HUES48 (cell line): ENCODE measurements at regions not wholly inside any gene's neighbourhood (a gene's known extent, or its start where the extent isn't known, plus 50 kb on each side); places are given as distances from the start of the nearest gene placed in this dataset.

Experiments used
- H3K27ac ChIP-seq: one replicate; pipeline ENCODE4 v1.7.0; 2013; ENCODE audit warnings: low read depth, low read length, inconsistent platforms
- H3K27me3 ChIP-seq: 2 replicates; pipeline ENCODE4 v1.6.1; 2013; ENCODE audit warnings: mild to moderate bottlenecking, low read length; ENCODE audit not compliant: control insufficient read depth, insufficient read depth
- H3K36me3 ChIP-seq: 2 replicates; pipeline ENCODE4 v1.6.1; 2013; ENCODE audit warnings: low read length; ENCODE audit not compliant: control insufficient read depth, insufficient read depth
- H3K4me1 ChIP-seq: 2 replicates; pipeline ENCODE4 v1.6.1; 2013; ENCODE audit warnings: mild to moderate bottlenecking, low read length; ENCODE audit not compliant: control insufficient read depth, insufficient read depth
- H3K4me3 ChIP-seq: 2 replicates; pipeline ENCODE4 v1.5.1; 2013; ENCODE audit warnings: mild to moderate bottlenecking, low read depth, low read length
- H3K9ac ChIP-seq: 2 replicates; pipeline ENCODE4 v1.6.1; 2013; ENCODE audit warnings: mild to moderate bottlenecking, low read depth, low read length, moderate library complexity
- H3K9me3 ChIP-seq: 2 replicates; pipeline ENCODE4 v1.6.1; 2013; ENCODE audit warnings: low read length; ENCODE audit not compliant: control insufficient read depth, insufficient read depth

DNA sequence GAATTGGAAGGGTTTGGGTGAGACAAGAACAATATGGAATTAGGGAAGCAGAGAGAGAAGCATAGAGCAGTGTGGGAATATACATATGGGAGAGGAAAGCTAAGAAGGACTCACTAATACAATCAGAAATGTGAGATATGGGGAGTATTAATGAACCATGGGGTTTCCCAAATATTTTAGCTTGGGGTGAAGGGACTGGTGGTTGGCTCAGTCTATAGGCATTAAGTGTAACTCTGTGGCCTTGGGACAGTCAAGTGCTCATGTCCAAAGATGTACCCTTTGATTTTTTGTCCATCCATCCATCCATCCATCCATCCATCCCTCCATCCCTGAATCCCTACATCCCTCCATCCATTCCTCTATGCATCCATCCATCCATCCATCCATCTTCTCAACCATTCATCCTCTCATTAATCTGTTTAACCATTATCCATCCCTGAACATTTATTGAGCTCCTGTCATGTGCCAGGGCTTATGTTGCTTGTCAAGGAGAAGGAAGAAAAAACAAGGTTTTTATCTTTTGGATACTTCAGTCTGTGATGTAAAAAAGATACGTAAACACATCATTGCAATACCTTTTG lies 263.4 kb upstream of the CHD6 start:
- Histone ChIP-seq H3K4me3 (no peak overlapping the region), H3K27ac (no peak overlapping the region), H3K36me3 (no peaks in the 10 kb centered on the region), H3K9ac (no peak overlapping the region), H3K9me3 (no peaks in the 10 kb centered on the region), H3K27me3 (no peaks in the 10 kb centered on the region), H3K4me1 (0 out of 2 replicates have a peak, but pooled peaks cover 3% of the 10 kb centered on the region)

DNA sequence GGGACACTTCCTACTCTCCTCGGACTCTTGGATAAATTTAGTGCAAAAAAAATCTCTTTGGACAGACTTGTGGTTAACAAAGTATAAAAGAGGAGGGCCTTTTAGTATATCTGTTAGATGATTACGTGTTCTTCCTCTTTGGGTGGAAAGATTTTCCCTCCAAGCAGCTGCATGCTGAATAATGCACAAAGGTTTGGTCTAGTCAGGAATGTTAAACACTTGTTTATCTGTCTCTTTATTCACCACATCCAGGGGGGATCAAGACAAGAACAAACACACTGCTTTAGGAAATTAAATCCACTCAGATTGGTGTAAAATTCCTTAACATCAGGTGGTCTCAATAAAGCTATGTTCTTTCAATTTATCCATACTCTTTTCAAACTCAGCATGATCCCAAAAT lies 260.9 kb upstream of the CHD6 start:
- H3K9ac ChIP-seq: no peak overlapping the region
- no peaks in the 10 kb centered on the region for H3K9me3 ChIP-seq
- H3K36me3 ChIP-seq: no peaks in the 10 kb centered on the region
- H3K4me3 ChIP-seq: no peak overlapping the region
- H3K27ac ChIP-seq: no peak overlapping the region
- H3K27me3 ChIP-seq: no peaks in the 10 kb centered on the region
- H3K4me1 ChIP-seq: 0 out of 2 replicates have a peak, but pooled peaks cover 3% of the 10 kb centered on the region

- Histone ChIP-seq H3K36me3 (no peaks in the 10 kb centered on the region), H3K27ac (no peak overlapping the region), H3K9me3 (no peaks in the 10 kb centered on the region), H3K4me3 (no peak overlapping the region), H3K9ac (no peak overlapping the region), H3K27me3 (no peaks in the 10 kb centered on the region), H3K4me1 (0 out of 2 replicates have a peak, but pooled peaks cover 3% of the 10 kb centered on the region)
Measured at GRCh38 chr20:41877911-41878310, 259.7 kb upstream of the CHD6 start.

DNA sequence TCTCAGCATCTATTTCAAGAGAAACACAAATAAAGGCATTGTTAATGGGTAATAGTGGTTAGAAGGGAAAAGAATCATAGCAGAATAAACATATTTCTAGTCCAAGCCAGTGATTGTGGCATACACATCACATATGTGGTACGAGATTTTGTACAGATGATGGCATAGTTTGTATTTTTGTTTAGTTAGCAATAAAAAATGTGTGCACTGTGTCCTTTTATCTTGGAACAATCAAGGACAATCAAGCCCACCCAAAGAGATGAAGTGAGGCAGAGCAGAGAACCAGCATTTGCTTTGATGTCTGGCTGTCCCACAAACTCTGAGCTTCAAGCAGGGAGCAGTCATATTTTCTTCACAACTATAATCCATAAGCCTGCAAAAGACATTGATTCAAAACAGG lies 256.5 kb upstream of the CHD6 start:
- Histone ChIP-seq H3K27me3 (no peaks in the 10 kb centered on the region), H3K9me3 (0 out of 2 replicates have a peak, but pooled peaks cover under 1% of the 10 kb centered on the region), H3K27ac (no peak overlapping the region), H3K36me3 (no peaks in the 10 kb centered on the region), H3K9ac (no peak overlapping the region), H3K4me3 (no peak overlapping the region), H3K4me1 (0 out of 2 replicates have a peak, but pooled peaks cover 3% of the 10 kb centered on the region)

DNA sequence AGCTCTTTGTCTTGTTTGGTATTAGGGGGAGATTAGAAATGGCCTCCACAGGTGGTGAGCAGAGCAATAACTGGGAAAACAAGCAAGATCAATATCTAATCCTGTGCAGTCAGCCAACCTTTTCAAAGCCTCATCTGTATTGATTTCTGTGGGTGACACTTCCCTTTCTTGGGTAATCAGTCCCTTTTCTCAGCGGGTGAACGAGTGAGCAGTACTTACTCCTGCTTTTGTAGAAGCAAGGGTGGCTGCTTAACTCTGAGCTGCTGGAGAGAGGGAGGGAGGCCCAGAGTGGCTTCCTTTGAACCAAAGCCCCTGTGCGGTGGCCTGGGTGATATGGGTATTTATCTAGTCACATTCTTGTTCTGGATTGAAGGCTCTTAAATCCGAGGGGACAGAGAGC lies 254.8 kb upstream of the CHD6 start:
- no peaks in the 10 kb centered on the region for H3K4me1 ChIP-seq
- no peak overlapping the region for H3K27ac ChIP-seq
- H3K4me3 ChIP-seq: no peak overlapping the region
- no peak overlapping the region for H3K9ac ChIP-seq
- no peaks in the 10 kb centered on the region for H3K36me3 ChIP-seq
- H3K9me3 ChIP-seq: peaks cover 13% of the 10 kb centered on the region
- H3K27me3 ChIP-seq: no peaks in the 10 kb centered on the region

- H3K9ac ChIP-seq: no peak overlapping the region
Measured at GRCh38 chr20:41870869-41871462, 252.8 kb upstream of the CHD6 start.

GRCh38 chr20:41869261-41869660 lies 251.1 kb upstream of the CHD6 start:
- no peak overlapping the region for H3K27ac ChIP-seq
- no peak overlapping the region for H3K4me3 ChIP-seq
- no peaks in the 10 kb centered on the region for H3K36me3 ChIP-seq
- H3K9me3 ChIP-seq: peaks cover 15% of the 10 kb centered on the region
- H3K9ac ChIP-seq: no peak overlapping the region
- no peaks in the 10 kb centered on the region for H3K4me1 ChIP-seq
- H3K27me3 ChIP-seq: no peaks in the 10 kb centered on the region

More at GRCh38 chr20:41870869-41871462, 252.8 kb upstream of the CHD6 start:
- no peaks in the 10 kb centered on the region for H3K27me3 ChIP-seq
- H3K4me3 ChIP-seq: no peak overlapping the region
- no peaks in the 10 kb centered on the region for H3K36me3 ChIP-seq
- H3K4me1 ChIP-seq: no peaks in the 10 kb centered on the region
- H3K9me3 ChIP-seq: peaks cover 15% of the 10 kb centered on the region
- H3K27ac ChIP-seq: no peak overlapping the region

DNA sequence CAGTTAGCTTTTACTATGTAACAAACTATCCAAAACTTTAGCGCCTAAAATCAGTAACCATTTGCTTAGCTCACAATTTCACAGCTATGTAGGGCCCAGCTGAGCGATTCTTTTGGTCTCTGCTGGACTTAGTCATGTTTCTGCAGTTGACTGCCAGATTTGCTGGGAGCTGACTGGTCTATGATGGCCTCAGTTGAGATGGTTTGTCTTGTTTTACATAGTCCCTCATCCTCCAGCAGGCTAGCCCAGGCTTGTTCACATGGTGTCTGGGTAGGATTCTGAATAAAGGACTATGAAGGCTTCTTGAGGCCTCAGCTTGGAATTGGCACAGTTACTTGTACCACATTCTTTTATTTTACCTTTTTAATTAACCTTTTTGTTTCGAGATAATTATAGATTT lies 247.8 kb upstream of the CHD6 start:
- no peaks in the 10 kb centered on the region for H3K27me3 ChIP-seq

DNA sequence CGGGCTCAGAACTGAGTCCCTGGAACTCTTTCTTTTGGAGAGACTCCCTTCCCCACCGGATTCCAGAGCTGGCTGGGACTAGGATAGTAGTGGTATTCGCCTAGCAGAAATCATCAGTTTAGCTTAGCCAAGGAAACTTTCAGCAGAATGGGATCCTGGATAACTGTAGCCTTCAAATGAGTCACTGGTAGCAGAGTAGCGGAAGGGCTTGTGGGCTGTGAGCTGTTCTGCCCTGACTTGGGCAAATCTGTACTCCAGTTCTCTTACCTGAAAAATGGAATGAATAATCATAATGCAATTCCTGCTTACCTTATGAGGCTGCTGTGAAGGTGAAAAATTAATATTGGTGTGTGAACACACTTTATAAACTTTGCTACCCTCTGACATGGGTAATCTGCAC lies 244.3 kb upstream of the CHD6 start:
- H3K9ac ChIP-seq: no peak overlapping the region
- no peaks in the 10 kb centered on the region for H3K27me3 ChIP-seq
- no peaks in the 10 kb centered on the region for H3K9me3 ChIP-seq
- no peak overlapping the region for H3K27ac ChIP-seq
- no peak overlapping the region for H3K4me3 ChIP-seq
- H3K36me3 ChIP-seq: no peaks in the 10 kb centered on the region
- peaks cover 4% of the 10 kb centered on the region; the same call in 1 of the 2 replicates for H3K4me1 ChIP-seq

More for the DNA sequence above, 247.8 kb upstream of the CHD6 start:
- peaks cover 4% of the 10 kb centered on the region; the same call in 1 of the 2 replicates for H3K4me1 ChIP-seq
- H3K36me3 ChIP-seq: no peaks in the 10 kb centered on the region
- no peak overlapping the region for H3K9ac ChIP-seq
- no peak overlapping the region for H3K4me3 ChIP-seq
- peaks cover 15% of the 10 kb centered on the region for H3K9me3 ChIP-seq
- no peak overlapping the region for H3K27ac ChIP-seq

DNA sequence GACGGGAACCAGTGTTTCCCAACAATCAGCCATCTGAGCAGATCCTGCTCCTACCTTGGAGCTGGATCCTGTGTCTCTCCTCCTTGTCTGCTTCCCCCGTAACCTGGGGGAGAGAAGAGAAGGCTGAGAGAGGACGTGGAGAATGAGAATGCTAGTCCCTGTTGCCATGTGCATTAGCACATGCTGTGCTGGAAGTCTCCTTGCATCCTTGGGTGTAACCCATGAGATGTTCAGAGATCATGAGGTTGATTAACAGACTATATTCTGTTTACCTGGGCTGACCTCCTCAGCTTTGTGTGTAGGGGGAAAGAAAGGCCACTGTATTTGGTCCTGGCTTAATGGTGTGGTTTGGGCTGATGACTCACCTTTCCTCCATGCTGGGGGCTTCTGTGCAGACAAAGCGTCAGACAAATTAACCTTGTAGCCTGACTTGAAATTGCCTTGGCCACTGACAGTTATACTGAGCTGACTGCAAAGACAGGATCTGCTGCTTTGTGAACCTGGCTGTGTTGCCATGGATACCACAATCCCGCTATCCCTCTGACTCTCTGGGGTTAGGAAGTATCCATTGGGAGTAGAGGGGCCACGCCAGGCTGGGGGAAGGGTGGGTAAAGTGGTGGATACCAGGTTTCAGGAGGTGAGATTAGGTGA lies 243.7 kb upstream of the CHD6 start:
- no peak overlapping the region for H3K4me3 ChIP-seq
- no peaks in the 10 kb centered on the region for H3K9me3 ChIP-seq
- no peak overlapping the region for H3K9ac ChIP-seq
- H3K27me3 ChIP-seq: no peaks in the 10 kb centered on the region
- peaks cover 4% of the 10 kb centered on the region; the same call in 1 of the 2 replicates for H3K4me1 ChIP-seq
- H3K36me3 ChIP-seq: no peaks in the 10 kb centered on the region
- H3K27ac ChIP-seq: no peak overlapping the region

DNA sequence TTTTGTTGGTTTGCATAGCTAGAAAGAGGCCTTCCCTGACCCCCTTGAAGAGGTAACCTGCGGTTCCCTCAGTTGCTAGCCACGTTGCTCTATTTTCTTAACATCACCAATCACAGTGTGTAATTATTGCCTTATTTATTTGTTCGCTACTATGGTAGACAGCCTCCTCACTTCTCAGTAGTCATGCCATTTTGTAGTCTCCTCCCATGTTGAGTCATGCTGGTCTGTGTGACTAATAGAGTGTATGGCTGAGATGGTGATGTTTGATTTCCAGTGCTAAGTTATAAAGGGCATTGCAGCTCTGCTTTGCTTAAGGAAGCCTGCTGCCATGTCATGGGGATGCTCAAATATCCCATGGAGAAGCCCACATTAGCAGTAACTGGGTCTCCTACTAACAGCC lies 236.6 kb upstream of the CHD6 start:
- H3K4me3 ChIP-seq: no peak overlapping the region
- no peaks in the 10 kb centered on the region for H3K36me3 ChIP-seq
- no peaks in the 10 kb centered on the region for H3K27me3 ChIP-seq
- H3K9ac ChIP-seq: no peak overlapping the region
- H3K9me3 ChIP-seq: no peaks in the 10 kb centered on the region
- no peak overlapping the region for H3K27ac ChIP-seq
- H3K4me1 ChIP-seq: peaks cover 25% of the 10 kb centered on the region
